HG02870 (cell line): ENCODE measurements at regions not wholly inside any gene's neighbourhood (a gene's known extent, or its start where the extent isn't known, plus 50 kb on each side); places are given as distances from the start of the nearest gene placed in this dataset.
"Not testable (repeated sequence)": the region's sequence is repeated elsewhere in the genome, so short reads cannot be mapped to it uniquely, and the experiment has no call there.

Source experiments
- ATAC-seq: cut with Tn5 transposase; IDR thresholded peaks from one replicate; pipeline ENCODE4 v1.9.1; 2021; ENCODE audit warnings: mild to moderate bottlenecking, moderate library complexity; ENCODE audit not compliant: unreplicated experiment

DNA sequence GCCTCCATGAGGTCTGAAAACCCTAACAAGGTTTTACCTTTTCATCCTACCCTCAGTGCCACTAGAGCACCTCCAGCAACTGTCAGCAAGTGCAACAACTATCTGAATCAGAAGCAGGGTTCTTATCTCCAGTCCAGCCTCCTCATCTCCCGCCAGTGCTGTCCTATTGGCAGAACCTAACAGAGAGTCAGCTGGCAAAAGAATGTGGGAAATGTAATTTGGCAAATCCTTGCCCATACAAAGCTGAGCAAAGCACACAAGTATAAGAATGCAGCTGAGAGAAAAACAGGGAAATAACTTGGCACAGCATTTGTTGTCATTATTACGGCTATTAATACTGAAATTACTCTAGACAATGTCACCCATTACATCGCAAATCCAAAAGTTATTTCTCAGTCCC, 124.2 kb downstream of the ATP6V1G3 start:
- ATAC-seq = no peak

DNA sequence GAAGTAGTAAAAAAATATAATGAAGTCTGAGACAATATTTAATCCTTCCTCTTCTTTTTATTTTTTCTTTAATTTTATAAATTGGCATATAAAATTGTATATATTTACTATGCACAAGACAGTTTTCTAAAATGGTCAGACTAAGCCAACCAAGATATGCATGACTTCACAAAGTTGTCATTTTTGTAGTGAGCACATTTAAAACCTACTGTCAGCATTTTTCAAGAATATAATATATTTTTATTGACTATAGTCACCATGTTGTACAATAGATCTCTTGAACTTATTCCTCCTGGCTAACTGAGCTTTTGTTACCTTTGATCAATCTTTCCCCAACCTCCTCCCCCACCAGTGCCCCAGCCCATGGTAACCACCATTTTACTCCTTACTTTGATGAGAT, 129.2 kb downstream of the ATP6V1G3 start:
- no peak for ATAC-seq

DNA sequence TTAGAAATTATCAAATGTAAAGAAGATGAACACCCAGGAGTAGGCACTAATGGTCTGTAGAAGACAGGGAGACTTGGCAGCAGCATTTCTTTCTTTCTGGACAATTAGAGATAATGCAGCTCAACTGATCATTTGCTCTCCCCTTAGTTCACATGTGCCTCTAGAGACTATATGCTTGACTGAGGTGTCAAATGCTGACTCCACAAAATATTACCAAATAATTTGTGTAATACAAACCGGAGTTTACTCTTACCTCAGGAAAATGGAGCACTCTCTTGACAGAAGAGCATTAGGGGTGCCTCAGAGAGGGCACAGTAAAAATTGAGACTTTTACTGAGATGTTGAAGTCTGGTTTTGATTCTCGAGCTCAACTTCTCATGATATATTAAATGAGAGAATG, 131.8 kb downstream of the ATP6V1G3 start:
- ATAC-seq = no peak

DNA sequence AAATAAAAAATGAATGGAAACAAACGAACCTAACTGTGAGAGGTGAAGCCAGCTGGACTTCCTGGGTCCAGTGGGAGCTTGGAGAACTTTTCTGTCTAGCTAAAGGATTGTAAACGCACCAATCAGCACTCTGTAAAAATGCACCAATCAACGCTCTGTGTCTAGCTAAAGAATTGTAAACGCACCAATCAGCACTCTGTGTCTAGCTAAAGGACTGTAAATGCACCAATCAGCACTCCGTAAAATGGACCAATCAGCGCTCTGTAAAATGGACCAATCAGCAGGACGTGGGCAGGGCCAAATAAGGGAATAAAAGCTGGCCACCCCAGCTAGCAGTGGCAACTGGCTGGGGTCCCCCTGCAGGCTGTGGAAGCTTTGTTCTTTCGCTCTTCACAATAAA, 135.8 kb downstream of the ATP6V1G3 start:
- ATAC-seq = not testable (repeated sequence)

- no peak for ATAC-seq
These were observed 140.4 kb downstream of the ATP6V1G3 start for GRCh38 chr1:198400063-198400462.

DNA sequence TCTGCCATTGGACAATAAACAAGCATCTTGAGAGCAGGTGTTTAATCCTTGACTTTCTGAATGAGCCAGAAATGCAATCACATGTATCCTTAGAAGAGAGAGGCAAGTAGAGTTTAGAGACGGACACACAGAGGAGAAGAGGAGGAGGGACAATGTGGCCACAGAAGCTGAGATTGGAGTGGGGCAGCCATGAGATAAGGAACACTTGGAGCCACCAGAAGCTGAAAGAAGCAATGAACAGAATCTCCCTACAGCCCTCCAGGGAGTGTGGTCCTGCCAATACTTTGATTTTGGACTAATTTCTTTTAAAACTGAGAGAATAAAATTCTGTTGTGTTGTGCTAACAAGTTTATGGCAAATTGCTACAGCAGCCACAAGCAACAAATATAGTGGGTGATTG, 141.0 kb downstream of the ATP6V1G3 start:
- ATAC-seq = no peak

DNA sequence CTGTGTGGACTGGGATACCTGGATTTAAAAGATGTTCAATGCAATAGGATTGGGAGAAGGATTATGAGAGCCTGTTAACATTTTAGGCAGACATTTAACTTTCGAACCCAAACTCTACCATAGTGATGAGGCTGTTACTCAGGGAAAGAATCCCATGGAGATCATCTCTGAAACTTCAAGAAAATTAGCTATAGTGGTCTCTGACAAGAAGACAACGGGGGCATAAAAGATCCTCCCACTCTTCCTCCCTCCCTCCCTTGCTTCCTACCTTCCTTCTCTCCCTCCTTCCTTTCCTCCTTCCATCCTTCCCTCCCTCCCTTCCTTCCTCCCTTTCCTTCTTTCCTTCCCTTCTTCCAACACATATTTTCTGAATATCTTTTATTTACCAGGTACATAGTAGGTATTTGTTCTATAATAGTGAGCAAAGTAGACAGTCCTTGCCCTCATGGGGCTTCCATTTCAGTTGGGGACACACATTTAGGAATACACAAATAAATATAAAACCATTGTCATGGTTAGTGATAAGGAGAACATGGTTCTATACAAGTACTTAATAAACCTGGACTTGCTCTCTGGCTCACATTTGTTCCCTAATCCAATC, 143.2 kb downstream of the ATP6V1G3 start:
- ATAC-seq = no peak

- no peak for ATAC-seq
These were observed 149.0 kb downstream of the ATP6V1G3 start for GRCh38 chr1:198391393-198392020.

DNA sequence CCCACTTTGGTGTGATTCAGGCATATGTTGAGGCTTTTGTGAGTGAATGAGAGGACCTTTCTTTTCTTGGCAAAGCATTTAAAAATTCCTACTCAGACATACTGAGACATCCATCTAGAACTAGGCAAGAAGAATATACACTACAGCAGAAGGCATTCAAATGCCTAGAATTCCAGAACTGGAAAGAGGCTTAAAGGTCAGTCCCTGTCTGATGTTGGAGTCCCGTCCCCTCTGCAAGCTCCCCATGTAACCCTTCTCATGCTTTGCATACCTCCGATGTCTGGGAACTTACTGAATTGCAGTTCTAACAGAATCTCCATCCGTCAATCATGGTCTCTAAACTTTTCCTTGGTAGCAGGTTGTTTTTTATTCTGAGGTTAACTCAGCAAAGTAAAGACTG, 152.9 kb downstream of the ATP6V1G3 start:
- ATAC-seq = no peak

GRCh38 chr1:198380275-198380674, 160.2 kb downstream of the ATP6V1G3 start:
- ATAC-seq = no peak

DNA sequence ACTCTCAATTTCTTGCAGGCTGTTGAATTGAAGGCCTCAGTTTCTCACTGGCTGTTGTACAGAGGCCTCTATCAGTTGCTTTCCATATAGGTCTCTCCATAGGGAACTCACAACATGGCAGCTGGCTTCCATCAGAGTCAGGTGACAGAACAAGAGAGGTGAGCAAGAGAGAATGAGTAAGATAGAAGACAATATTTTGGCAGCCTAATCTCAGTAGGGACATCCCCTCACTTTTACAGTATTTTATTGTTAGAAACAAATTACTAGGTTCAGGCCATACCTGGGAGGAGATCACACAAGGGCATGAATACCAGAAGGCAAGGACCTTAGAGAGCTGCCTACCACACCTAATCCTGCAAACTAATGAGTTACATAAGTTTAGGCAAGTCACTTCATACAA, 162.8 kb downstream of the ATP6V1G3 start:
- no peak for ATAC-seq

- ATAC-seq = no peak
These were observed 166.2 kb downstream of the ATP6V1G3 start for GRCh38 chr1:198374288-198374687.

- no peak for ATAC-seq
These were observed 167.1 kb downstream of the ATP6V1G3 start for GRCh38 chr1:198373376-198373775.
